ENCODE measurements at regions not wholly inside any gene's neighbourhood (a gene's known extent, or its start where the extent isn't known, plus 50 kb on each side); places are given as distances from the start of the nearest gene placed in this dataset.

- Histone ChIP-seq H3K36me3 (no peaks in the 10 kb centered on the region), H3K4me1 (peaks cover 9 to 12% of the 10 kb centered on the region in 2 donors), H3K27ac (no peak overlapping the region), H3K4me3 (replicated peaks in 1 of 3) (no peak overlapping the region), H3K27me3 (no peaks in the 10 kb centered on the region), H3K9me3 (no peaks in the 10 kb centered on the region)
- intact Hi-C loops (cut with DNase I) = no loop called here
- no peak for DNase-seq
- WGBS, 2 donors = 54 to 55% methylated on average over 2 of the region's 2 CpGs
- TF ChIP-seq CTCF (IDR thresholded peaks at IDR 0.05) = no peak
- TF ChIP-seq POLR2A (IDR thresholded peaks at IDR 0.05) = no peak
These were observed 330.6 kb downstream of the NR2F1-AS1 start for GRCh38 chr5:93250424-93250823.

GRCh38 chr5:93249651-93250289, 331.2 kb downstream of the NR2F1-AS1 start:
- 57 to 72% methylated on average over 11 of the region's 11 CpGs for WGBS, 2 donors
- Histone ChIP-seq H3K27ac (peak overlapping the region in 2 of 3 donors; percentile 4 to 25), H3K27me3 (no peaks in the 10 kb centered on the region), H3K4me1 (peaks cover 13 to 17% of the 10 kb centered on the region in 2 donors), H3K36me3 (no peaks in the 10 kb centered on the region), H3K4me3 (replicated peaks in 1 of 3) (no peak overlapping the region), H3K9me3 (no peaks in the 10 kb centered on the region)
- intact Hi-C loops (cut with DNase I) = no loop called here
- TF ChIP-seq CTCF (IDR thresholded peaks at IDR 0.05) (no peak), POLR2A (IDR thresholded peaks at IDR 0.05) (no peak)
- no peak for DNase-seq

GRCh38 chr5:93247105-93247504, 333.9 kb downstream of the NR2F1-AS1 start:
- TF ChIP-seq CTCF (IDR thresholded peaks at IDR 0.05) = no peak
- no peak for TF ChIP-seq POLR2A (IDR thresholded peaks at IDR 0.05)
- 75 to 77% methylated on average over 3 of the region's 3 CpGs for WGBS, 2 donors
- no peak for DNase-seq
- Histone ChIP-seq H3K27ac (peak overlapping the region in 1 of 3 donors; percentile 8), H3K36me3 (no peaks in the 10 kb centered on the region), H3K9me3 (no peaks in the 10 kb centered on the region), H3K4me3 (replicated peaks in 1 of 3) (no peak overlapping the region), H3K27me3 (no peaks in the 10 kb centered on the region), H3K4me1 (peaks cover 13 to 17% of the 10 kb centered on the region in 2 donors)
- intact Hi-C loops (cut with DNase I) = no loop called here

- no peaks in the 10 kb centered on the region for H3K27me3 ChIP-seq
- H3K4me3 ChIP-seq (replicated peaks in 1 of 3) = no peak overlapping the region
- DNase-seq = peak; percentile 3 to 13
- H3K4me1 ChIP-seq = peaks cover 13 to 17% of the 10 kb centered on the region in 2 donors
- H3K9me3 ChIP-seq = no peaks in the 10 kb centered on the region
- H3K36me3 ChIP-seq = no peaks in the 10 kb centered on the region
- peak overlapping the region in 2 of 3 donors; percentile 10 to 34 for H3K27ac ChIP-seq
- TF ChIP-seq POLR2A (IDR thresholded peaks at IDR 0.05) (no peak), CTCF (IDR thresholded peaks at IDR 0.05) (no peak)
- WGBS, 2 donors = 28 to 32% methylated on average over 6 of the region's 6 CpGs
- intact Hi-C loops (cut with DNase I) = no loop called here
These were observed 334.7 kb downstream of the NR2F1-AS1 start for GRCh38 chr5:93246090-93246855.

- intact Hi-C loops (cut with DNase I) = no loop called here
- WGBS, 2 donors = 63 to 77% methylated on average over 3 of the region's 3 CpGs
- peaks cover 13 to 17% of the 10 kb centered on the region in 2 donors for H3K4me1 ChIP-seq
- no peak overlapping the region for H3K4me3 ChIP-seq (replicated peaks in 1 of 3)
- TF ChIP-seq POLR2A (IDR thresholded peaks at IDR 0.05) (no peak), CTCF (IDR thresholded peaks at IDR 0.05) (no peak)
- H3K27me3 ChIP-seq = no peaks in the 10 kb centered on the region
- H3K36me3 ChIP-seq = no peaks in the 10 kb centered on the region
- no peak for DNase-seq
- no peaks in the 10 kb centered on the region for H3K9me3 ChIP-seq
- no peak overlapping the region for H3K27ac ChIP-seq
These were observed 335.8 kb downstream of the NR2F1-AS1 start for GRCh38 chr5:93245226-93245625.

All from thyroid gland (tissue), 4 donors.